Tibial artery (tissue), 4 donors: ENCODE measurements at regions not wholly inside any gene's neighbourhood (a gene's known extent, or its start where the extent isn't known, plus 50 kb on each side); places are given as distances from the start of the nearest gene placed in this dataset.
"Not testable (repeated sequence)": the region's sequence is repeated elsewhere in the genome, so short reads cannot be mapped to it uniquely, and the experiment has no call there.

Experiments
- DNase-seq, 2 donors: peaks; one replicate each; pipeline ENCODE4 v3.0.0-alpha.2; 2019
- H3K27ac ChIP-seq, 2 donors: fragments of 200-600 bp; sonication (generic) in 1 of 2; 1 replicate in 1 of 2; 2 replicates in 1 of 2; pipeline ENCODE4 v1.5.1; 2018 to 2019; ENCODE audit warnings: mild to moderate bottlenecking in 1 of 2
- H3K27me3 ChIP-seq, 2 donors: fragments of 200-600 bp; sonication (generic) in 1 of 2; one replicate each; pipeline versions ENCODE4 v1.5.1 to v1.6.0; 2016 to 2019
- H3K36me3 ChIP-seq, 3 donors: fragments of 200-600 bp; sonication (generic) in 2 of 3; one replicate each; pipeline ENCODE4 v1.5.1; 2016 to 2019; ENCODE audit warnings: mild to moderate bottlenecking in 2 of 3
- H3K4me1 ChIP-seq, 4 donors: fragments of 200-600 bp; sonication (generic) in 2 of 4; 1 replicate in 3 of 4; 2 replicates in 1 of 4; pipeline ENCODE4 v1.5.1; 2016 to 2019
- H3K4me3 ChIP-seq, 2 donors: fragments of 200-600 bp; sonication (generic) in 1 of 2; 1 replicate in 1 of 2; 2 replicates in 1 of 2; pipeline ENCODE4 v1.5.1; 2018 to 2019; ENCODE audit warnings: mild to moderate bottlenecking in 2 of 2
- H3K9me3 ChIP-seq, 3 donors: fragments of 200-600 bp; sonication (generic) in 1 of 3; one replicate each; pipeline ENCODE4 v1.5.1; 2016 to 2019
- intact Hi-C: fragments of 100-400 bp; cut with DNase I; formaldehyde crosslinking; loops from one replicate; pipeline ENCODE4 v1.15.0; 2023; ENCODE audit warnings: low total_unique reads
- TF ChIP-seq, protein P1 (sequence below), 2 experiments: fragments of 200-600 bp in 1 of 2; fragments of 450-650 bp in 1 of 2; IDR thresholded peaks; one replicate each; pipeline ENCODE4 v1.5.1; 2017 to 2019; ENCODE audit warnings: antibody characterized with exemption in 2 of 2, mild to moderate bottlenecking in 1 of 2, moderate library complexity in 1 of 2

DNA sequence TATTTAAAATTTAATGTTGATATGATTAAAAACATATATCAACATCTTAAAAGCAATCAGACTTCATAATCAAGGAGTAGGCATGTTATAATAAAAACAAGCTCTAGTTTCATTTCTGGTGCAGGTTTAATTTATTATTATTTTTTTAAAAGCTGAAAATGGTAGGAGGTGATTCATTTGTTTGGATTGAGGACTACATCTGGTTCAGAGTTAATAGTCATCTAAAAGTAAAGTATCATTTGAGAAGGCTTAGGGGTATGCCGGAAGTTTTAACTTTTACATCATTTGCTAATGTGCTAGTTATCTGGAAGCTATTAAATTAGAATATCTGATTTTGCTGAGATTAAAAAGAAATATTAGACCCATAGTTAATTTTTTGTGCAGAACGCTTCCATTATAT, 169.5 kb upstream of the LAMA2 start:
- H3K9me3 ChIP-seq: no peaks in the 10 kb centered on the region
- no peaks in the 10 kb centered on the region for H3K4me1 ChIP-seq
- intact Hi-C loops: no loop called here
- no peak overlapping the region for H3K4me3 ChIP-seq
- TF ChIP-seq, protein P1, sequence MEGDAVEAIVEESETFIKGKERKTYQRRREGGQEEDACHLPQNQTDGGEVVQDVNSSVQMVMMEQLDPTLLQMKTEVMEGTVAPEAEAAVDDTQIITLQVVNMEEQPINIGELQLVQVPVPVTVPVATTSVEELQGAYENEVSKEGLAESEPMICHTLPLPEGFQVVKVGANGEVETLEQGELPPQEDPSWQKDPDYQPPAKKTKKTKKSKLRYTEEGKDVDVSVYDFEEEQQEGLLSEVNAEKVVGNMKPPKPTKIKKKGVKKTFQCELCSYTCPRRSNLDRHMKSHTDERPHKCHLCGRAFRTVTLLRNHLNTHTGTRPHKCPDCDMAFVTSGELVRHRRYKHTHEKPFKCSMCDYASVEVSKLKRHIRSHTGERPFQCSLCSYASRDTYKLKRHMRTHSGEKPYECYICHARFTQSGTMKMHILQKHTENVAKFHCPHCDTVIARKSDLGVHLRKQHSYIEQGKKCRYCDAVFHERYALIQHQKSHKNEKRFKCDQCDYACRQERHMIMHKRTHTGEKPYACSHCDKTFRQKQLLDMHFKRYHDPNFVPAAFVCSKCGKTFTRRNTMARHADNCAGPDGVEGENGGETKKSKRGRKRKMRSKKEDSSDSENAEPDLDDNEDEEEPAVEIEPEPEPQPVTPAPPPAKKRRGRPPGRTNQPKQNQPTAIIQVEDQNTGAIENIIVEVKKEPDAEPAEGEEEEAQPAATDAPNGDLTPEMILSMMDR (IDR thresholded peaks at IDR 0.05): no peak
- H3K27ac ChIP-seq: no peak overlapping the region
- no peak for DNase-seq
- no peaks in the 10 kb centered on the region for H3K27me3 ChIP-seq
- no peaks in the 10 kb centered on the region for H3K36me3 ChIP-seq

DNA sequence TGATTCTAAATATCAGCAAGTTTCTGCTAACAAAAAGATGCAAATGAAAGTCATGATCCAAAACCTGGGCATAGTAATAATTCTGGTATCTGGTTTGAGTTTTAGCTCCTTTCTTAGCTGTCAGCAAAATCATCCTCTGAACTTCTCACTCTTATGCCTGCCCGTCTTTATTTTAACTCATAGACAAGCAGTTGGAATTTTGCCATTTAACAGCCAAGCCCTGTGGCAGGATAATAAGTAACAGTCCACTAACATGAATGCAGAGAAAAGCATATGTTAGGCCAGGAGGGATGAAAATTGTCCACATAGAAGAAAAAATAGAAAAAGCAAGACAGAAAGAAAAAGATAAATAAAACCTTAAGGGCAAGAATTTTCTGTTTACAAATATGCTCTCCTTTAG, 170.0 kb upstream of the LAMA2 start:
- no peaks in the 10 kb centered on the region for H3K36me3 ChIP-seq
- H3K27ac ChIP-seq: no peak overlapping the region
- H3K4me1 ChIP-seq: no peaks in the 10 kb centered on the region
- no peak overlapping the region for H3K4me3 ChIP-seq
- intact Hi-C loops: no loop called here
- no peaks in the 10 kb centered on the region for H3K27me3 ChIP-seq
- no peak for DNase-seq
- H3K9me3 ChIP-seq: no peaks in the 10 kb centered on the region
- TF ChIP-seq, protein P1 (IDR thresholded peaks at IDR 0.05): no peak

DNA sequence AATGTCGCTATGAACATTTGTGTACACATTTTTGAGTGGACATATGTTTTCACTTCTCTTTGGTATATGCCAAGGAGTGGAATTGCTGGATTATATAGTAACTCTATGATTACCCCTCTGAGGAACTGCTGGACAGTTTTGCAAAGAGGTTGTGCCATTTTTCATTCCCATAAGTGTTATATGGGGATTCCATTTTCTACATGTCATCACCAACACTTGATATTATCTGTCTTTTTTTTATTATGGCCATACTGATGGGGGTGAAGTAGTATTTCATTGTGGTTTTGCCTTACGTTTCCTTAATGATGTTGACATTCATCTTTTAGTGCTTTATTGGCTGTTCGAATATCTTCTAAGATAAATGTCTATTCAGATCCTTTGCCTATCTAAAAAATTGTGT, 171.8 kb upstream of the LAMA2 start:
- TF ChIP-seq, protein P1 (IDR thresholded peaks at IDR 0.05): no peak
- H3K4me3 ChIP-seq: no peak overlapping the region
- intact Hi-C loops: no loop called here
- H3K4me1 ChIP-seq: no peaks in the 10 kb centered on the region
- H3K27ac ChIP-seq: no peak overlapping the region
- no peaks in the 10 kb centered on the region for H3K9me3 ChIP-seq
- H3K36me3 ChIP-seq: no peaks in the 10 kb centered on the region
- no peaks in the 10 kb centered on the region for H3K27me3 ChIP-seq
- no peak for DNase-seq

DNA sequence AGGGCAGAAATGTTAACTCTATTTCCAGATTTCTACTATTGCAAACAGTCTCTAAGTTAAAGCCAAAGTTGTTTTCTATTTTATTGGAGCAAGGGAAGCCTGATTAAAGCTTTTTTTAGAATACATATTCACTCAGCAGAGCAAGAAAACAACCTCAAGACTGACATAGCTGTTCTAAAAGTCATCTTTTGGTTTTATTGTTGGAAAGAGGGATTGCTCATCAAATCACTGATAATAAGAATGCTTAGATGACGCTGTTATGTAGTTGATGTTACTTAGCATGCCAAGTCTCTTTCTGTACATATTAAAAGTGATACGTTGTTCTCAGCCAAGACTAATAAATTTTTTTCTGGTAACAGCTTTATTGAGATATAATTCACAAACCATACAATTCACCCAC, 172.6 kb upstream of the LAMA2 start:
- no peak for DNase-seq
- Histone ChIP-seq H3K36me3 (no peaks in the 10 kb centered on the region), H3K27me3 (no peaks in the 10 kb centered on the region), H3K27ac (no peak overlapping the region), H3K4me1 (no peaks in the 10 kb centered on the region), H3K4me3 (no peak overlapping the region), H3K9me3 (no peaks in the 10 kb centered on the region)
- intact Hi-C loops: no loop called here
- TF ChIP-seq, protein P1 (IDR thresholded peaks at IDR 0.05): no peak

DNA sequence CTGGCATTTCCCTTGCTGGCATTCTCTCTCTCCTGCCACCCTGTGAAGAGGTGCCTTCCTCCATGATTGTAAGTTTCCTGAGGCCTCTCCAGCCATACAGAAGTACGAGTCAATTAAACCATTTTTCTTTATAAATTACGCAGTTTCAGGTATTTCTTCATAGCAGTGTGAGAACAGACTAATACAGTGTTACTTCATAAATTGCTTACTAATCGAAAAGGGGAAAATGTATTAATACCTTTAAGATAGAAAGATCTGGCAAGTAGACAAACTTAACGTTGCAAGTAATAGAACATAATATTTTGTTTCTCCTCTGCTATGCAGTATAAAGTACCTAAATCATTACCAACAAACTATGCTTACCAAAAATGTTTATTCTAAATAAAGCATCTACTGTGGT, 178.3 kb upstream of the LAMA2 start:
- Histone ChIP-seq H3K27ac (no peak overlapping the region), H3K9me3 (no peaks in the 10 kb centered on the region), H3K36me3 (no peaks in the 10 kb centered on the region), H3K4me1 (no peaks in the 10 kb centered on the region), H3K27me3 (no peaks in the 10 kb centered on the region), H3K4me3 (no peak overlapping the region)
- TF ChIP-seq, protein P1 (IDR thresholded peaks at IDR 0.05): no peak
- intact Hi-C loops: no loop called here
- no peak for DNase-seq

DNA sequence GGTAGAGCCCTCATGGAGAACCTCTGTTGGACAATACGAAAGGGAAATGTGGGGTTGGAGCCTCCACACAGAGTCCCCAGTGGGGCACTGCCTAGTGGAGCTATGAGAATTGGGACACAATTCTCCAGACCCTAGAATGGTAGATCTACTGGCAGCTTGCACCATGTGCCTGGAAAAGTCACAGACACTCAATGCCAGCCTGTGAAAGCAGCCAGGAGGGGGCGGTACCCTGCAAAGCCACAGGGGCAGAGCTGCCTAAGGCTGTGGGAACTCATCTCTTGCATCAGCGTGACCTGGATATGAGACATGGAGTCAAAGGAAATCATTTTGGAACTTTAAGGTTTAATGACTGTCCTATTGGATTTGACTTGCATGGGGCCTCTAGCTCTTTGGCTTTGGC, 179.1 kb upstream of the LAMA2 start:
- H3K27ac ChIP-seq, DNase-seq, H3K4me1 ChIP-seq, intact Hi-C loops, H3K27me3 ChIP-seq, H3K36me3 ChIP-seq, H3K9me3 ChIP-seq, H3K4me3 ChIP-seq: not testable (repeated sequence)
